HG02870 (cell line): ENCODE measurements at regions not wholly inside any gene's neighbourhood (a gene's known extent, or its start where the extent isn't known, plus 50 kb on each side); places are given as distances from the start of the nearest gene placed in this dataset.
"Not testable (repeated sequence)": the region's sequence is repeated elsewhere in the genome, so short reads cannot be mapped to it uniquely, and the experiment has no call there.

Source experiments
- ATAC-seq: cut with Tn5 transposase; IDR thresholded peaks from one replicate; pipeline ENCODE4 v1.9.1; 2021; ENCODE audit warnings: mild to moderate bottlenecking, moderate library complexity; ENCODE audit not compliant: unreplicated experiment

GRCh38 chr5:19141937-19142524 lies 846.0 kb downstream of the CDH18 start:
- ATAC-seq: not testable (repeated sequence)

GRCh38 chr5:19142713-19143414 lies 845.1 kb downstream of the CDH18 start:
- ATAC-seq: not testable (repeated sequence)

GRCh38 chr5:19143935-19144334 lies 844.1 kb downstream of the CDH18 start:
- no peak for ATAC-seq

GRCh38 chr5:19169426-19169825 lies 818.6 kb downstream of the CDH18 start:
- no peak for ATAC-seq

GRCh38 chr5:19172926-19173470 lies 815.0 kb downstream of the CDH18 start:
- no peak for ATAC-seq

GRCh38 chr5:19175776-19176570 lies 812.0 kb downstream of the CDH18 start:
- ATAC-seq: no peak

GRCh38 chr5:19179571-19179970 lies 808.4 kb downstream of the CDH18 start:
- ATAC-seq: no peak

- ATAC-seq: no peak
Measured at GRCh38 chr5:19189176-19189575, 798.8 kb downstream of the CDH18 start.

GRCh38 chr5:19193631-19194030 lies 794.4 kb downstream of the CDH18 start:
- ATAC-seq: no peak

GRCh38 chr5:19196631-19197030 lies 791.4 kb downstream of the CDH18 start:
- no peak for ATAC-seq

GRCh38 chr5:19200251-19200650 lies 787.7 kb downstream of the CDH18 start:
- ATAC-seq: no peak

- no peak for ATAC-seq
Measured at GRCh38 chr5:19208397-19208796, 779.6 kb downstream of the CDH18 start.

GRCh38 chr5:19210886-19211285 lies 777.1 kb downstream of the CDH18 start:
- ATAC-seq: no peak

GRCh38 chr5:19229179-19229835 lies 758.7 kb downstream of the CDH18 start:
- no peak for ATAC-seq

- no peak for ATAC-seq
Measured at GRCh38 chr5:19233573-19233972, 754.4 kb downstream of the CDH18 start.

- ATAC-seq: no peak
Measured at GRCh38 chr5:19235101-19235584, 752.9 kb downstream of the CDH18 start.

- ATAC-seq: no peak
Measured at GRCh38 chr5:19240170-19240569, 747.8 kb downstream of the CDH18 start.

- ATAC-seq: no peak
Measured at GRCh38 chr5:19241690-19242089, 746.3 kb downstream of the CDH18 start.

GRCh38 chr5:19246191-19246590 lies 741.8 kb downstream of the CDH18 start:
- ATAC-seq: not testable (repeated sequence)

- no peak for ATAC-seq
Measured at GRCh38 chr5:19247302-19247701, 740.7 kb downstream of the CDH18 start.

- ATAC-seq: no peak
Measured at GRCh38 chr5:19256036-19256435, 732.0 kb downstream of the CDH18 start.
